ENCODE measurements at regions not wholly inside any gene's neighbourhood (a gene's known extent, or its start where the extent isn't known, plus 50 kb on each side); places are given as distances from the start of the nearest gene placed in this dataset.

DNA sequence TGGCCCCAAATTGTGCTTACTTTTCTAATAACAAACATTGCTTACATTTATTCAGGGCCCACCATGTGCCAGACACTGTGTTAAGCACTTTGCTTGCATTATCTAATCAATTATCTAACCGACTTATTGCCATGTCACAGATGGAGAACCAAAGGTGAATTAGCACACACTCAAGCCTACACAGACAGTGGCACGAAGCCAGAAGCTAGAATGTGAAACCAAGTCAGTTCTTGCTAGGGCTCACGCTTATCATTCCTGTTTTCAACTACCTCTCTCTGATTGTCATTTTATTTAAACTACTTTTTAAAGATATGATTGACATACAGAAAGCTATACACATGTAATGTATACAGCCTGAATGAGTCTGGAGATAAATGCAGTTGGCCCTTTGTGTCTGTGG is 215.7 kb upstream of the CFAP20DC start:
- TF ChIP-seq, protein P1, sequence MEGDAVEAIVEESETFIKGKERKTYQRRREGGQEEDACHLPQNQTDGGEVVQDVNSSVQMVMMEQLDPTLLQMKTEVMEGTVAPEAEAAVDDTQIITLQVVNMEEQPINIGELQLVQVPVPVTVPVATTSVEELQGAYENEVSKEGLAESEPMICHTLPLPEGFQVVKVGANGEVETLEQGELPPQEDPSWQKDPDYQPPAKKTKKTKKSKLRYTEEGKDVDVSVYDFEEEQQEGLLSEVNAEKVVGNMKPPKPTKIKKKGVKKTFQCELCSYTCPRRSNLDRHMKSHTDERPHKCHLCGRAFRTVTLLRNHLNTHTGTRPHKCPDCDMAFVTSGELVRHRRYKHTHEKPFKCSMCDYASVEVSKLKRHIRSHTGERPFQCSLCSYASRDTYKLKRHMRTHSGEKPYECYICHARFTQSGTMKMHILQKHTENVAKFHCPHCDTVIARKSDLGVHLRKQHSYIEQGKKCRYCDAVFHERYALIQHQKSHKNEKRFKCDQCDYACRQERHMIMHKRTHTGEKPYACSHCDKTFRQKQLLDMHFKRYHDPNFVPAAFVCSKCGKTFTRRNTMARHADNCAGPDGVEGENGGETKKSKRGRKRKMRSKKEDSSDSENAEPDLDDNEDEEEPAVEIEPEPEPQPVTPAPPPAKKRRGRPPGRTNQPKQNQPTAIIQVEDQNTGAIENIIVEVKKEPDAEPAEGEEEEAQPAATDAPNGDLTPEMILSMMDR (IDR thresholded peaks at IDR 0.05; ENCODE audit: insufficient read depth, low read depth, low read length) = no peak
- no peak for TF ChIP-seq EZH2 (IDR thresholded peaks at IDR 0.05; ENCODE audit: insufficient read depth, low read length)
